HCT116 (cell line): ENCODE measurements at regions not wholly inside any gene's neighbourhood (a gene's known extent, or its start where the extent isn't known, plus 50 kb on each side); places are given as distances from the start of the nearest gene placed in this dataset.

ENCODE experiments used
- ATAC-seq: fragments of 200-7000 bp; cut with Tn5 transposase; 2 replicates; pipeline ENCODE4 v1.9.1; 2020; ENCODE audit warnings: mild to moderate bottlenecking, moderate library complexity
- BruUV-seq: library from RNA; stranded (reverse); fragments of 400-500 nt; replicated peaks from 2 replicates; lab custom pipeline; 2021; lab: Mats Ljungman, UMichigan
- CTCF ChIA-PET: fragments of 300-600 bp; sonication (Branson Sonifier 250); formaldehyde crosslinking; loops from one replicate; lab custom pipeline; 2021; ENCODE audit warnings: antibody characterized with exemption; lab: Charles Lee
- POLR2A ChIA-PET: fragments of 300-600, 350-600 bp; sonication (Branson Sonifier 250); formaldehyde crosslinking; loops from one replicate; lab custom pipeline; 2021; ENCODE audit warnings: antibody characterized with exemption; lab: Charles Lee
- RAD21 ChIA-PET, 2 experiments: fragments of 300-600 bp; sonication (Branson Sonifier 250); formaldehyde crosslinking; loops; one replicate each; lab custom pipeline; 2023; ENCODE audit warnings: low total read pairs in 2 of 2; ENCODE audit not compliant: uncharacterized antibody in 2 of 2, unreplicated experiment in 2 of 2, low non-redundant PET in 1 of 2; lab: Charles Lee
- DNase-seq: peaks from one replicate; pipeline ENCODE4 v3.0.0-alpha.2; 2010; ENCODE audit warnings: low read depth, low spot score
- H2AFZ ChIP-seq: fragments of 200-600 bp; shearing (Covaris generic), sonication (generic); 2 replicates; pipeline ENCODE4 v1.6.1; 2017; ENCODE audit warnings: low read depth, mixed run types, mixed read lengths, antibody characterized with exemption, low read length; ENCODE audit not compliant: poor library complexity, severe bottlenecking
- H3K27ac ChIP-seq: 2 replicates; pipeline ENCODE4 v1.5.1; 2012; ENCODE audit warnings: low read depth, low read length
- H3K27me3 ChIP-seq: fragments of 200-600 bp; sonication (generic); 2 replicates; pipeline ENCODE4 v1.6.1; 2016; ENCODE audit warnings: mixed run types, low read length, mixed read lengths; ENCODE audit not compliant: insufficient read depth
- H3K36me3 ChIP-seq, 2 experiments: fragments of 200-500 bp in 1 of 2; fragments of 200-600 bp in 1 of 2; sonication (Bioruptor generic) in 1 of 2; sonication (generic) in 1 of 2; 2 replicates each; pipeline versions ENCODE4 v1.5.1 to v1.6.1; 2014 to 2016; ENCODE audit warnings: low read length in 2 of 2, inconsistent platforms in 1 of 2, mixed read lengths in 1 of 2, mixed run types in 1 of 2; ENCODE audit not compliant: insufficient read depth in 2 of 2, control insufficient read depth in 1 of 2
- H3K4me1 ChIP-seq, 2 experiments: fragments of 200-600 bp in 1 of 2; sonication (generic) in 1 of 2; 2 replicates each; pipeline versions ENCODE4 v1.5.1 to v1.6.1; 2012 to 2017; ENCODE audit warnings: low read length in 2 of 2, inconsistent platforms in 1 of 2, mild to moderate bottlenecking in 1 of 2, mixed read lengths in 1 of 2, mixed run types in 1 of 2, moderate library complexity in 1 of 2; ENCODE audit not compliant: insufficient read depth in 2 of 2, control insufficient read depth in 1 of 2
- H3K4me2 ChIP-seq: fragments of 200-600 bp; sonication (generic); 2 replicates; pipeline ENCODE4 v1.6.1; 2017; ENCODE audit warnings: mixed run types, low read length, mixed read lengths
- H3K4me3 ChIP-seq, 2 experiments: fragments of 200-600 bp in 1 of 2; sonication (generic) in 1 of 2; replicated peaks in 1 of 2; 2 replicates each; pipeline ENCODE4 v1.5.1; 2011 to 2016; ENCODE audit warnings: low read length in 2 of 2, control low read depth in 1 of 2, low read depth in 1 of 2, mild to moderate bottlenecking in 1 of 2, mixed read lengths in 1 of 2, mixed run types in 1 of 2
- H3K79me2 ChIP-seq: fragments of 200-600 bp; sonication (generic); 2 replicates; pipeline ENCODE4 v1.6.1; 2017; ENCODE audit warnings: mild to moderate bottlenecking, mixed run types, low read length, moderate library complexity, mixed read lengths; ENCODE audit not compliant: insufficient read depth
- H3K9ac ChIP-seq: fragments of 200-600 bp; sonication (generic); 2 replicates; pipeline ENCODE4 v1.6.1; 2016; ENCODE audit warnings: low read length, mixed read lengths
- H3K9me2 ChIP-seq: fragments of 200-600 bp; sonication (generic), shearing (Covaris generic); 2 replicates; pipeline ENCODE4 v1.6.1; 2017; ENCODE audit warnings: mixed run types, mild to moderate bottlenecking, moderate library complexity; ENCODE audit not compliant: insufficient read depth
- H3K9me3 ChIP-seq, 2 experiments: fragments of 200-500 bp in 1 of 2; fragments of 200-600 bp in 1 of 2; sonication (Bioruptor generic) in 1 of 2; sonication (generic) in 1 of 2; 2 replicates each; pipeline ENCODE4 v1.6.1; 2014 to 2017; ENCODE audit warnings: low read length in 2 of 2, mixed read lengths in 2 of 2, inconsistent platforms in 1 of 2, low read depth in 1 of 2, mild to moderate bottlenecking in 1 of 2, mixed run types in 1 of 2, moderate library complexity in 1 of 2; ENCODE audit not compliant: control insufficient read depth in 1 of 2, insufficient read depth in 1 of 2
- H4K20me1 ChIP-seq: fragments of 200-600 bp; sonication (generic), shearing (Covaris generic); 2 replicates; pipeline ENCODE4 v1.6.1; 2017; ENCODE audit warnings: mixed run types, mild to moderate bottlenecking, moderate library complexity; ENCODE audit not compliant: insufficient read depth
- ATF3 ChIP-seq: IDR thresholded peaks from 2 replicates; pipeline ENCODE4 v1.6.1; 2012
- CBX3 ChIP-seq: IDR thresholded peaks from 2 replicates; pipeline ENCODE4 v1.6.1; 2012; ENCODE audit warnings: low read depth
- CEBPB ChIP-seq: IDR thresholded peaks from 2 replicates; pipeline ENCODE4 v1.6.1; 2012; ENCODE audit warnings: low read depth
- EGR1 ChIP-seq: IDR thresholded peaks from 2 replicates; pipeline ENCODE4 v1.6.1; 2012; ENCODE audit warnings: low read depth
- ELF1 ChIP-seq: IDR thresholded peaks from 2 replicates; pipeline ENCODE4 v1.6.1; 2012; ENCODE audit warnings: low read depth, borderline replicate concordance
- EZH2 ChIP-seq: fragments of 200-600 bp; sonication (generic); IDR thresholded peaks from 2 replicates; pipeline ENCODE4 v1.6.1; 2017; ENCODE audit warnings: antibody characterized with exemption, mixed run types
- EZH2phosphoT487 ChIP-seq: fragments of 200-600 bp; IDR thresholded peaks from 2 replicates; pipeline ENCODE4 v1.6.1; 2018; ENCODE audit warnings: antibody characterized with exemption, borderline replicate concordance
- FOSL1 ChIP-seq: IDR thresholded peaks from 2 replicates; pipeline ENCODE4 v1.6.1; 2012; ENCODE audit warnings: low read depth
- JUND ChIP-seq: IDR thresholded peaks from 2 replicates; pipeline ENCODE4 v1.6.1; 2012
- MAX ChIP-seq: IDR thresholded peaks from 2 replicates; pipeline ENCODE4 v1.6.1; 2012
- POLR2A ChIP-seq: IDR thresholded peaks from 2 replicates; pipeline ENCODE4 v1.7.0; 2011; ENCODE audit warnings: borderline replicate concordance; ENCODE audit not compliant: insufficient read depth, insufficient read length; ENCODE audit errors: extremely low read depth
- POLR2AphosphoS5 ChIP-seq: IDR thresholded peaks from 2 replicates; pipeline ENCODE4 v1.6.1; 2011; ENCODE audit warnings: mild to moderate bottlenecking, low read depth, low read length, moderate library complexity
- RAD21 ChIP-seq: IDR thresholded peaks from 2 replicates; pipeline ENCODE4 v1.6.1; 2012; ENCODE audit warnings: low read depth, mild to moderate bottlenecking
- SIN3A ChIP-seq: IDR thresholded peaks from 2 replicates; pipeline ENCODE4 v1.6.1; 2012; ENCODE audit warnings: low read depth
- SP1 ChIP-seq: IDR thresholded peaks from 2 replicates; pipeline ENCODE4 v1.6.1; 2012; ENCODE audit warnings: low read depth
- YY1 ChIP-seq: IDR thresholded peaks from 2 replicates; pipeline ENCODE4 v1.6.1; 2011; ENCODE audit warnings: low read length, low read depth, moderate library complexity, mild to moderate bottlenecking; ENCODE audit not compliant: insufficient replicate concordance; ENCODE audit errors: extremely low read depth
- ZFX ChIP-seq: fragments of 450-650 bp; IDR thresholded peaks from 2 replicates; pipeline ENCODE4 v1.6.1; 2017
- ZNF274 ChIP-seq: fragments of 200-500 bp; sonication (Bioruptor generic); IDR thresholded peaks from 2 replicates; pipeline ENCODE4 v1.6.1; 2014; ENCODE audit warnings: mild to moderate bottlenecking, low read depth, low read length, inconsistent platforms
- intact Hi-C: fragments of 100-400 bp; cut with micrococcal nuclease; formaldehyde crosslinking; loops from 2 replicates; pipeline ENCODE4 v1.10.0; 2022
- TF ChIP-seq, protein P1 (sequence below): IDR thresholded peaks from 2 replicates; pipeline ENCODE4 v1.6.1; 2011; ENCODE audit warnings: mild to moderate bottlenecking, low read length, moderate library complexity; ENCODE audit not compliant: insufficient replicate concordance; ENCODE audit errors: extremely low read depth
- TF ChIP-seq, protein P2 (sequence below): IDR thresholded peaks from 2 replicates; pipeline ENCODE4 v1.6.1; 2012; ENCODE audit warnings: low read depth

DNA sequence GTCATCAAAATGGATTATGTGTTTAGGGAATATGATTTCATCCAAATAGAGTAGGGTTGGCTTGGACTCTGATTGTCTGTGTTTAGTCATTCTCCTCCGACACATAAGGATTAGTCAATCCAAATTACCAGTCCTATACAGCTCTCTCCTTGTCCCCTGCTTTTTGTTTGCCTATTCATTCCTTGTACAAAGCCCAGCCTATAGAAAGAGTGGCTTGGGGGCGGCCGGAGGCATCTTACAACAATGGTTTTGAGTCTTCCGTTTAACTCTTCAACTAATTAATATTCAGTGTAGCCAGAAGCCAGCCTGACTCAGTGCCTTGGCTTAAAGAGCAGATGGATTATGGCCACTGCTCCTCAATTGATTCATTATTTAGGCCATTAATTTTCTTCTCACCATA, 796.6 kb upstream of the POU3F4 start:
- Histone ChIP-seq H3K27ac (no peak overlapping the region), H3K36me3 (no peaks in the 10 kb centered on the region), H2AFZ (no peak overlapping the region), H3K4me1 (no peaks in the 10 kb centered on the region), H4K20me1 (no peaks in the 10 kb centered on the region), H3K79me2 (no peaks in the 10 kb centered on the region), H3K27me3 (no peaks in the 10 kb centered on the region), H3K4me3 (no peak overlapping the region), H3K9me3 (no peaks in the 10 kb centered on the region), H3K9me2 (no peaks in the 10 kb centered on the region), H3K4me2 (no peak overlapping the region), H3K9ac (no peak overlapping the region)
- RAD21 ChIA-PET, result no interaction called here
- BruUV-seq, result no TSS peak
- ATAC-seq, result no peak
- DNase-seq, result no peak
- POLR2A ChIA-PET, result no interaction called here
- intact Hi-C loops, result no loop called here
- CTCF ChIA-PET, result no interaction called here
- TF ChIP-seq ELF1 (no peak), POLR2A (no peak), CBX3 (no peak), POLR2AphosphoS5 (no peak), MAX (no peak), CEBPB (no peak), ZNF274 (no peak), RAD21 (no peak), YY1 (no peak), JUND (no peak), FOSL1 (no peak), SIN3A (no peak), SP1 (no peak), ATF3 (no peak), EGR1 (no peak), ZFX (no peak), EZH2 (no peak), EZH2phosphoT487 (no peak)
- TF ChIP-seq, protein P1, sequence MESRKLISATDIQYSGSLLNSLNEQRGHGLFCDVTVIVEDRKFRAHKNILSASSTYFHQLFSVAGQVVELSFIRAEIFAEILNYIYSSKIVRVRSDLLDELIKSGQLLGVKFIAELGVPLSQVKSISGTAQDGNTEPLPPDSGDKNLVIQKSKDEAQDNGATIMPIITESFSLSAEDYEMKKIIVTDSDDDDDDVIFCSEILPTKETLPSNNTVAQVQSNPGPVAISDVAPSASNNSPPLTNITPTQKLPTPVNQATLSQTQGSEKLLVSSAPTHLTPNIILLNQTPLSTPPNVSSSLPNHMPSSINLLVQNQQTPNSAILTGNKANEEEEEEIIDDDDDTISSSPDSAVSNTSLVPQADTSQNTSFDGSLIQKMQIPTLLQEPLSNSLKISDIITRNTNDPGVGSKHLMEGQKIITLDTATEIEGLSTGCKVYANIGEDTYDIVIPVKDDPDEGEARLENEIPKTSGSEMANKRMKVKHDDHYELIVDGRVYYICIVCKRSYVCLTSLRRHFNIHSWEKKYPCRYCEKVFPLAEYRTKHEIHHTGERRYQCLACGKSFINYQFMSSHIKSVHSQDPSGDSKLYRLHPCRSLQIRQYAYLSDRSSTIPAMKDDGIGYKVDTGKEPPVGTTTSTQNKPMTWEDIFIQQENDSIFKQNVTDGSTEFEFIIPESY, result no peak
- TF ChIP-seq, protein P2, sequence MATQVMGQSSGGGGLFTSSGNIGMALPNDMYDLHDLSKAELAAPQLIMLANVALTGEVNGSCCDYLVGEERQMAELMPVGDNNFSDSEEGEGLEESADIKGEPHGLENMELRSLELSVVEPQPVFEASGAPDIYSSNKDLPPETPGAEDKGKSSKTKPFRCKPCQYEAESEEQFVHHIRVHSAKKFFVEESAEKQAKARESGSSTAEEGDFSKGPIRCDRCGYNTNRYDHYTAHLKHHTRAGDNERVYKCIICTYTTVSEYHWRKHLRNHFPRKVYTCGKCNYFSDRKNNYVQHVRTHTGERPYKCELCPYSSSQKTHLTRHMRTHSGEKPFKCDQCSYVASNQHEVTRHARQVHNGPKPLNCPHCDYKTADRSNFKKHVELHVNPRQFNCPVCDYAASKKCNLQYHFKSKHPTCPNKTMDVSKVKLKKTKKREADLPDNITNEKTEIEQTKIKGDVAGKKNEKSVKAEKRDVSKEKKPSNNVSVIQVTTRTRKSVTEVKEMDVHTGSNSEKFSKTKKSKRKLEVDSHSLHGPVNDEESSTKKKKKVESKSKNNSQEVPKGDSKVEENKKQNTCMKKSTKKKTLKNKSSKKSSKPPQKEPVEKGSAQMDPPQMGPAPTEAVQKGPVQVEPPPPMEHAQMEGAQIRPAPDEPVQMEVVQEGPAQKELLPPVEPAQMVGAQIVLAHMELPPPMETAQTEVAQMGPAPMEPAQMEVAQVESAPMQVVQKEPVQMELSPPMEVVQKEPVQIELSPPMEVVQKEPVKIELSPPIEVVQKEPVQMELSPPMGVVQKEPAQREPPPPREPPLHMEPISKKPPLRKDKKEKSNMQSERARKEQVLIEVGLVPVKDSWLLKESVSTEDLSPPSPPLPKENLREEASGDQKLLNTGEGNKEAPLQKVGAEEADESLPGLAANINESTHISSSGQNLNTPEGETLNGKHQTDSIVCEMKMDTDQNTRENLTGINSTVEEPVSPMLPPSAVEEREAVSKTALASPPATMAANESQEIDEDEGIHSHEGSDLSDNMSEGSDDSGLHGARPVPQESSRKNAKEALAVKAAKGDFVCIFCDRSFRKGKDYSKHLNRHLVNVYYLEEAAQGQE, result no peak
